IMR-90 (cell line): ENCODE measurements at regions not wholly inside any gene's neighbourhood (a gene's known extent, or its start where the extent isn't known, plus 50 kb on each side); places are given as distances from the start of the nearest gene placed in this dataset.

ENCODE experiments used
- ATAC-seq: fragments of 200-7000 bp; cut with Tn5 transposase; 2 replicates; pipeline ENCODE4 v1.9.1; 2020; ENCODE audit warnings: low read depth, mild to moderate bottlenecking, moderate library complexity
- BruUV-seq: library from RNA; stranded (reverse); fragments of 400-500 nt; replicated peaks from 2 replicates; lab custom pipeline; 2021; lab: Mats Ljungman, UMichigan
- CTCF ChIA-PET: fragments of 300-600 bp; formaldehyde crosslinking; extraction: SDS; loops from one replicate; lab custom pipeline; 2021; ENCODE audit warnings: antibody characterized with exemption; lab: Yijun Ruan, JAX
- POLR2A ChIA-PET: fragments of 300-600 bp; sonication (Branson Sonifier 250); formaldehyde crosslinking; loops from one replicate; lab custom pipeline; 2022; ENCODE audit warnings: antibody characterized with exemption; ENCODE audit not compliant: unreplicated experiment; lab: Charles Lee
- DNase-seq: peaks from one replicate; pipeline ENCODE4 v3.0.0; 2013
- H2AFZ ChIP-seq: replicated peaks from 2 replicates; pipeline ENCODE3; 2013; ENCODE audit warnings: low read length, mild to moderate bottlenecking; ENCODE audit not compliant: poor library complexity
- H2AK5ac ChIP-seq: 2 replicates; pipeline ENCODE4 v1.6.1; 2013; ENCODE audit warnings: low read depth, low read length, inconsistent platforms
- H2AK9ac ChIP-seq: replicated peaks from 2 replicates; pipeline ENCODE3; 2013; ENCODE audit warnings: mild to moderate bottlenecking, low read depth, low read length, moderate library complexity; ENCODE audit not compliant: poor library complexity
- H2BK120ac ChIP-seq: 2 replicates; pipeline ENCODE4 v1.6.1; 2013; ENCODE audit warnings: low read depth, low read length, inconsistent platforms
- H2BK15ac ChIP-seq: 3 replicates; pipeline ENCODE4 v1.6.1; 2013; ENCODE audit warnings: low read depth, low read length, inconsistent platforms
- H2BK20ac ChIP-seq: 2 replicates; pipeline ENCODE4 v1.6.1; 2013; ENCODE audit warnings: low read depth, mild to moderate bottlenecking, inconsistent platforms, low read length, moderate library complexity
- H2BK5ac ChIP-seq: 2 replicates; pipeline ENCODE4 v1.6.1; 2013; ENCODE audit warnings: mild to moderate bottlenecking, low read depth, low read length, inconsistent platforms; ENCODE audit not compliant: poor library complexity, severe bottlenecking
- H3K14ac ChIP-seq: replicated peaks from 2 replicates; pipeline ENCODE4 v1.6.1; 2013; ENCODE audit warnings: low read depth, low read length, inconsistent platforms
- H3K18ac ChIP-seq: 2 replicates; pipeline ENCODE4 v1.6.1; 2013; ENCODE audit warnings: low read depth, low read length, control low read depth
- H3K23ac ChIP-seq: 2 replicates; pipeline ENCODE4 v1.6.1; 2013; ENCODE audit warnings: low read depth, low read length, inconsistent platforms
- H3K27ac ChIP-seq: 2 replicates; pipeline ENCODE4 v1.5.1; 2013; ENCODE audit warnings: mild to moderate bottlenecking, control low read depth, low read length; ENCODE audit not compliant: insufficient read depth
- H3K27me3 ChIP-seq: 2 replicates; pipeline ENCODE4 v1.6.1; 2013; ENCODE audit warnings: low read length; ENCODE audit not compliant: control insufficient read depth, insufficient read depth
- H3K36me3 ChIP-seq: 2 replicates; pipeline ENCODE4 v1.6.1; 2013; ENCODE audit warnings: low read length, mixed read lengths; ENCODE audit not compliant: control insufficient read depth, insufficient read depth
- H3K4ac ChIP-seq: 2 replicates; pipeline ENCODE4 v1.6.1; 2013; ENCODE audit warnings: low read depth, low read length, inconsistent platforms
- H3K4me1 ChIP-seq: 2 replicates; pipeline ENCODE4 v1.6.1; 2013; ENCODE audit warnings: low read length, mixed read lengths; ENCODE audit not compliant: control insufficient read depth, insufficient read depth
- H3K4me2 ChIP-seq: 2 replicates; pipeline ENCODE4 v1.6.1; 2013; ENCODE audit warnings: low read depth, mild to moderate bottlenecking, control low read depth, low read length, moderate library complexity
- H3K4me3 ChIP-seq: 2 replicates; pipeline ENCODE4 v1.5.1; 2013; ENCODE audit warnings: low read depth, mild to moderate bottlenecking, control low read depth, low read length, moderate library complexity; ENCODE audit not compliant: insufficient read depth
- H3K56ac ChIP-seq: 2 replicates; pipeline ENCODE4 v1.6.1; 2013; ENCODE audit warnings: low read length, inconsistent platforms; ENCODE audit not compliant: insufficient read depth; ENCODE audit errors: extremely low read depth
- H3K79me1 ChIP-seq, 2 experiments: 2 replicates each; pipeline ENCODE4 v1.6.1; 2013; ENCODE audit warnings: low read length in 2 of 2, inconsistent platforms in 1 of 2, low read depth in 1 of 2
- H3K9ac ChIP-seq: 2 replicates; pipeline ENCODE4 v1.6.1; 2013; ENCODE audit warnings: low read depth, low read length, control low read depth
- H3K9me1 ChIP-seq: 2 replicates; pipeline ENCODE4 v1.6.1; 2013; ENCODE audit warnings: low read length, inconsistent platforms; ENCODE audit not compliant: insufficient read depth
- H3K9me3 ChIP-seq: 2 replicates; pipeline ENCODE4 v1.6.1; 2013; ENCODE audit warnings: low read length; ENCODE audit not compliant: control insufficient read depth, insufficient read depth
- H4K20me1 ChIP-seq: 2 replicates; pipeline ENCODE4 v1.6.1; 2013; ENCODE audit warnings: low read length, inconsistent platforms; ENCODE audit not compliant: insufficient read depth
- H4K5ac ChIP-seq: 2 replicates; pipeline ENCODE4 v1.6.1; 2013; ENCODE audit warnings: mild to moderate bottlenecking, low read depth, low read length, control low read depth
- H4K8ac ChIP-seq, 2 experiments: 2 replicates each; pipeline ENCODE4 v1.6.1; 2013; ENCODE audit warnings: low read depth in 2 of 2, low read length in 2 of 2, control low read depth in 1 of 2, inconsistent platforms in 1 of 2
- H4K91ac ChIP-seq: 2 replicates; pipeline ENCODE4 v1.6.1; 2013; ENCODE audit warnings: low read depth, low read length, inconsistent platforms; ENCODE audit not compliant: insufficient read depth
- BHLHE40 ChIP-seq: fragments of 150-350 bp; IDR thresholded peaks from 2 replicates; pipeline ENCODE4 v1.6.1; 2016; ENCODE audit warnings: mild to moderate bottlenecking, low read depth, low read length
- FOS ChIP-seq: fragments of 150-350 bp; IDR thresholded peaks from 2 replicates; pipeline ENCODE4 v1.6.1; 2016; ENCODE audit warnings: low read depth, low read length
- MAFK ChIP-seq: IDR thresholded peaks from 2 replicates; pipeline ENCODE4 v1.6.1; 2012; ENCODE audit warnings: low read depth, low read length, improper control_type of control experiment
- MAZ ChIP-seq: IDR thresholded peaks from 2 replicates; pipeline ENCODE4 v1.6.1; 2012; ENCODE audit warnings: low read depth, mild to moderate bottlenecking, low read length, improper control_type of control experiment, moderate library complexity, borderline replicate concordance
- POLR2A ChIP-seq: IDR thresholded peaks from 2 replicates; pipeline ENCODE4 v1.6.1; 2012; ENCODE audit warnings: mild to moderate bottlenecking, low read depth, low read length
- RFX5 ChIP-seq: IDR thresholded peaks from 2 replicates; pipeline ENCODE4 v1.8.0; 2012; ENCODE audit warnings: low read depth, mild to moderate bottlenecking, low read length, moderate library complexity
- USF2 ChIP-seq: fragments of 150-350 bp; IDR thresholded peaks from 2 replicates; pipeline ENCODE4 v1.6.1; 2017; ENCODE audit warnings: mild to moderate bottlenecking, antibody characterized with exemption, low read length, low read depth
- WGBS, 2 experiments: methylation state at CpG; one replicate each; pipeline versions ENCODE4 v1.1.5 to v1.1.7; 2013; ENCODE audit warnings: missing lambda C conversion rate in 2 of 2; ENCODE audit not compliant: insufficient read length in 1 of 2; ENCODE audit errors: extremely low coverage in 2 of 2; 5-methylcytosine and 5-hydroxymethylcytosine counted together
- dilution Hi-C: fragments of 300-500 bp; cut with HindIII; formaldehyde crosslinking; loops from one replicate; pipeline ENCODE4 v1.14.3; 2018; ENCODE audit warnings: low sequenced_read_pairs; ENCODE audit not compliant: unreplicated experiment
- in situ Hi-C: fragments of 300-500 bp; cut with MboI; formaldehyde crosslinking; loops from 3 replicates; pipeline ENCODE4 v1.14.3; 2019; ENCODE audit warnings: low sequenced_read_pairs, inconsistent platforms, mixed read lengths
- intact Hi-C: fragments of 100-400 bp; cut with micrococcal nuclease; formaldehyde crosslinking; loops from 2 replicates; pipeline ENCODE4 v1.10.0; 2022
- TF ChIP-seq, protein P1 (sequence below): conservative IDR thresholded peaks from 2 replicates; pipeline ENCODE4 v1.5.1; 2012; ENCODE audit warnings: mild to moderate bottlenecking, low read depth, low read length, improper control_type of control experiment

- Histone ChIP-seq H3K23ac (no peak overlapping the region), H4K5ac (no peak overlapping the region), H2BK120ac (no peak overlapping the region), H4K91ac (no peak overlapping the region), H3K27me3 (peaks cover 27% of the 10 kb centered on the region), H3K9me1 (no peaks in the 10 kb centered on the region), H3K9me3 (no peaks in the 10 kb centered on the region), H3K4ac (no peak overlapping the region), H3K4me3 (no peak overlapping the region), H4K8ac (no peak overlapping the region), H4K20me1 (no peaks in the 10 kb centered on the region), H3K9ac (no peak overlapping the region), H2AK9ac (no peak overlapping the region), H3K27ac (no peak overlapping the region), H3K18ac (no peak overlapping the region), H3K79me1 (no peaks in the 10 kb centered on the region), H2AFZ (no peak overlapping the region), H2AK5ac (no peak overlapping the region), H3K56ac (no peak overlapping the region), H3K14ac (no peak overlapping the region), H3K4me1 (no peaks in the 10 kb centered on the region), H2BK5ac (no peak overlapping the region), H2BK20ac (no peak overlapping the region), H2BK15ac (no peak overlapping the region), H3K4me2 (no peak overlapping the region), H3K36me3 (no peaks in the 10 kb centered on the region)
- WGBS, 2 experiments: 37% methylated on average over 2 of the region's 17 CpGs; no CpG with 5 or more reads in 1 of the 2 experiments
- ChIA-PET POLR2A (interaction anchor here (0.6 kb wide), 1 partner anchor 28 kb away, joined by 5 read pairs; no protein-coding TSS in a partner anchor), CTCF (no interaction called here)
- DNase-seq (no peak), ATAC-seq (no peak)
- intact Hi-C loops (no loop called here), dilution Hi-C loops (no loop called here), in situ Hi-C loops (no loop called here)
- TF ChIP-seq USF2 (no peak), POLR2A (no peak), MAFK (no peak), BHLHE40 (no peak), MAZ (no peak), FOS (no peak), RFX5 (no peak)
- TF ChIP-seq, protein P1, sequence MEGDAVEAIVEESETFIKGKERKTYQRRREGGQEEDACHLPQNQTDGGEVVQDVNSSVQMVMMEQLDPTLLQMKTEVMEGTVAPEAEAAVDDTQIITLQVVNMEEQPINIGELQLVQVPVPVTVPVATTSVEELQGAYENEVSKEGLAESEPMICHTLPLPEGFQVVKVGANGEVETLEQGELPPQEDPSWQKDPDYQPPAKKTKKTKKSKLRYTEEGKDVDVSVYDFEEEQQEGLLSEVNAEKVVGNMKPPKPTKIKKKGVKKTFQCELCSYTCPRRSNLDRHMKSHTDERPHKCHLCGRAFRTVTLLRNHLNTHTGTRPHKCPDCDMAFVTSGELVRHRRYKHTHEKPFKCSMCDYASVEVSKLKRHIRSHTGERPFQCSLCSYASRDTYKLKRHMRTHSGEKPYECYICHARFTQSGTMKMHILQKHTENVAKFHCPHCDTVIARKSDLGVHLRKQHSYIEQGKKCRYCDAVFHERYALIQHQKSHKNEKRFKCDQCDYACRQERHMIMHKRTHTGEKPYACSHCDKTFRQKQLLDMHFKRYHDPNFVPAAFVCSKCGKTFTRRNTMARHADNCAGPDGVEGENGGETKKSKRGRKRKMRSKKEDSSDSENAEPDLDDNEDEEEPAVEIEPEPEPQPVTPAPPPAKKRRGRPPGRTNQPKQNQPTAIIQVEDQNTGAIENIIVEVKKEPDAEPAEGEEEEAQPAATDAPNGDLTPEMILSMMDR: no peak
- no TSS peak for BruUV-seq
Observed at GRCh38 chr4:1552451-1552850, 131.7 kb downstream of the FAM53A start.
